GM18520 (cell line): ENCODE measurements at regions not wholly inside any gene's neighbourhood (a gene's known extent, or its start where the extent isn't known, plus 50 kb on each side); places are given as distances from the start of the nearest gene placed in this dataset.

Experiments used
- ATAC-seq: cut with Tn5 transposase; IDR thresholded peaks from one replicate; pipeline ENCODE4 v1.9.1; 2021; ENCODE audit not compliant: unreplicated experiment

- ATAC-seq = no peak
Observed at GRCh38 chr7:136339464-136339863, 362.3 kb upstream of the MTPN start.

GRCh38 chr7:136336932-136337331 lies 359.8 kb upstream of the MTPN start:
- no peak for ATAC-seq

DNA sequence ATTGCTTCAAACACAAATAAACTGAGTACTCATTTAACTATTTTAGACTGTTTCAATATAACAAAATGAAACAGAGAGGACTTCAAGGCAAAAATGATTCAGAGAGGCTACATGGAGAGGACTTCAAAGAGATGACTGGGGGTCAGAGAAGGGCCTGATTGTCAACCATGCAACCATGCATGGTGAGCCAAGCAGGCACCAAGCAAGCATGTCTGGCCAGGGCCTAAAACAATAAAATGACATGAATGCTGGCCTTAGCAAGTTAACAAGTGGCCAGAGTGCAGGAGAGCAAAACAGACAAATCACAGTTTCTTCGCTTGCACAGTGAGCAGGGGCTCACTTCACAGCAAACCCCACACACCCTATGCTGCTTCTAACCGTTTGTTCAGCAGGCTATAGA lies 356.5 kb upstream of the MTPN start:
- ATAC-seq = no peak

DNA sequence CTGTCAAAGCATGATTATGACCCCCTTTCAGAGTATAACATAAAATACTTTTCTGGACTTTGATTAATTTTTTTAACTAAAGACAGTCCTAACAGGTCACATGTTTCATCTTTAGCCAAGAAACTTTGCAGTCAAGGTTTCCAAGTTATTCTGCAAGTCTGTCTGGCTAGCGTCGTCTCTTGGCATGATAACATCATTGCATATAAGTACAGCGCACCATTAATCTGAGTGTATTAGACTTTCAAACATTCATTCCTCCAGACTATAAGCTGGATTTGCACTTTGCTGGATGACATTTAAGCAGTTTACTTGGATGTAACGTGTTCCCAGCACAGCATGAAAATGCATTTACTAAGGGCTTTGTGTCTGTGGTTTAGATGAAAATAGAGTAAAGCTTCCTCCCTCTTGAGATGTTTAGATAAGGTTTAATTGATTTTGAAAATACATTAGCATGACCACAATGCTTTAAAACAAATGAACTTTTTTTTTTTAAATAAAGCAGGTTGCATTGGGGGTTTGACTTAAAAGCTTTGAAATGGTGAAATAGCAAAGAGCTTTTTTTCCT lies 349.0 kb upstream of the MTPN start:
- no peak for ATAC-seq

- ATAC-seq = no peak
Observed at GRCh38 chr7:136325578-136325977, 348.4 kb upstream of the MTPN start.

GRCh38 chr7:136325027-136325426 lies 347.9 kb upstream of the MTPN start:
- no peak for ATAC-seq

DNA sequence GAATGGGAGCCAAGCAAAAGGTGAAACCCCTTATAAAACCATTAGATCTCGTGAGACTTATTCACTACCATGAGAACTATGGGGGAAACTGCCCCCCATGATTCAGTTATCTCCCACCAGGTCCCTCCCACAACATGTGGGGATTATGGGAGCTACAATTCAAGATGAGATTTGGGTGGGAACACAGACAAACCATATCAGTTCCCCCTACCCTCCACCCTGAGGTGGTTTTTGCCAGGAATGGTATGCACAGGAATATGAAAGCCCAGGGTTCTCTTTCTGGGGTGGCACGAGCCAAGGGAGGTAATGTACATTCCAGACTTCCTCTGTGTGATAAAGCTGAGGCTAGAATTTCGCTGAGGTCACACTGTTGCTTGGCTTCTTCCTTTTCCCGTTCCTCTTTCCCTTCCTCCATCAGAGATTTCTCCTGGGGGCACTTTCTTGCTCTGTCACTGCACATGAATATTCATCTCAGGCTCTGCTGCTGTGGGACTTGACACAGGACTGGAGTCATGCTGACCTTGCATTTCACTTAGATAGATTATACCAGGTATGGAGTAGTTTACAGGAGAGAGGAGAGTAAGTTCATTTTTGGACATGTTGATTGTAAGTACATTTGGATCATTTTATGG lies 347.0 kb upstream of the MTPN start:
- ATAC-seq = no peak

- ATAC-seq = no peak
Observed at GRCh38 chr7:136312592-136312991, 335.4 kb upstream of the MTPN start.

GRCh38 chr7:136309407-136309806 lies 332.2 kb upstream of the MTPN start:
- no peak for ATAC-seq

DNA sequence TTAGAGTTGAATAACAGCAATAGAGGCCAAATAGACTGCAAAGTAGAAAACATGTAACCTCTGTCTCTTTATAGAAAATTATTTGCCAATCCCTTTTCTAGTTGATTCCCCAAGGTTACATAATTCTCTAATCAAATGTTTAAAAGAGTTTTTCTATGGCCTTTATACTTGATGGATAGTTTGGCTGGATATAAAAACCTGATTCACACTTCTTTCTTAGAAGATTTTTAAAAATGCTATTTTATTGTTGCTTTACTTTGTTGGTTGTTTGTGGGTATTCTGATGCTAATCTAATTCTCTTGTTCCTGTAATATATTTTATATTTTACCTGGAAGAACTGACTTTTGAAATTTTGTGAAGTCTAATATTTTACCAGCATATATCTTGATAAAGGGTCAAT lies 331.1 kb upstream of the MTPN start:
- no peak for ATAC-seq

GRCh38 chr7:136303162-136303561 lies 326.0 kb upstream of the MTPN start:
- no peak for ATAC-seq

- ATAC-seq = no peak
Observed at GRCh38 chr7:136302049-136302448, 324.9 kb upstream of the MTPN start.

DNA sequence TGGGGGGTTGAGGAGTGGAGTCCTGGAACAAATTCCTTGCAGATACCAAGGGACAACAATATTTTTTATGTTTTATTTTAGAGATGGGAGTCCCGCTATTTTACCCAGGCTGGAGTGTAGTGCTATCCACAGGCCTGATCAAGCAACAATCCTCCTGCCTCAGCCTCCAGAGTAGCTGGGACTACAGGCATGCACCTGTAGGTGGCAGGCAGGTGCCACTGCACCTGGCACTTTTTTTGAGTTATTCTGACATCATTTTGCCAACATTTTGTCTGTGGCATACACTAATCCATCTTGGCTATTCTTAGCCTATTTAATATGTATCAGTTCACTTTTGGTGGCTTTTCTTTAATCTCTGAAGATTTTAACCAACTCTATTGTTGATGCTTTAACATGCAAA lies 317.8 kb upstream of the MTPN start:
- no peak for ATAC-seq

DNA sequence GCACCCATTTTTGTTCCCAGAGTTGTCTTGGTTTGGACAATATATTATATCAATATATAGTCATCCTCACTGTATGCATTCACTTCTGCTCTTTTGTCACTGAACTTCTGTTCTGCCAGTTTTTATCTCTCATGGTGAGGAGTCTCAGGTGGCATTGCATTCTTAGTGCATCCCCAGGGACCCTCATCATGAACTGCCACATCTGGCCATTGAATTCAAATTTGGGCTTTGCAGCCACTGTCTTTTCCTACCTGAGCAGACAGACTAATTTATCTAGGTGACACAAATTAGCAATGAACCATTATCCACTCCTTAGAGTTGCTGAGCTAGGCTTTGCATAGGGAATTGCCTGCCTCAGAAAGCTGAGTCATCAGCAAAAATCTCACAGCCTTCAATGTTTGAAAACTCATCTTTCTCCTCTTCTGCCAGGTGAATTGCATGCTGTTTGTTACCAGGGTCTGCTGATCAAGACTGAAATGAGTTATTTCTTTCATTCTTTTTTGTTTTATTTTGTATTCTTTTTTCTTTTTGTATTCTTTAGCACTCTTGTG lies 316.8 kb upstream of the MTPN start:
- no peak for ATAC-seq

DNA sequence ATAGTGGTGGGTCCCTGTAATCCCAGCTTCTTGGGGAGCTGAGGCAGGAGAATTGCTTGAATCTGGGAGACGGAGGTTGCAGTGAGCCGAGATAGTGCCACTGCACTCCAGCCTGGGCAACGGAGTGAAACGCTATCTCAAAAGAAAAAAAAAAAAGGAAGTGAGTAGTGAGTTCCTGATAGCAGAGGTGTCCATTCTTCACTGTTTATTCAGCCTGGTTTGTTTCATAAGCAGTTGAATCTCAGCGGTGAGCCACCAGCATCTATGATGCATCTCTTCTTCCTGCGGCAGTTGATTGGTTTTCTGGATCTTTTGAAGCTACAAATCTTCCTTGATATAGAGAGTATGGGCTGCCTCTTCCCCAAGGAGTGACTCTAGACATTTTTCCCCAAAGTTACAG lies 316.1 kb upstream of the MTPN start:
- peak; percentile 66 for ATAC-seq

- ATAC-seq = no peak
Observed at GRCh38 chr7:136292365-136292764, 315.2 kb upstream of the MTPN start.

GRCh38 chr7:136290351-136290750 lies 313.2 kb upstream of the MTPN start:
- no peak for ATAC-seq

GRCh38 chr7:136278057-136278456 lies 300.9 kb upstream of the MTPN start:
- no peak for ATAC-seq

DNA sequence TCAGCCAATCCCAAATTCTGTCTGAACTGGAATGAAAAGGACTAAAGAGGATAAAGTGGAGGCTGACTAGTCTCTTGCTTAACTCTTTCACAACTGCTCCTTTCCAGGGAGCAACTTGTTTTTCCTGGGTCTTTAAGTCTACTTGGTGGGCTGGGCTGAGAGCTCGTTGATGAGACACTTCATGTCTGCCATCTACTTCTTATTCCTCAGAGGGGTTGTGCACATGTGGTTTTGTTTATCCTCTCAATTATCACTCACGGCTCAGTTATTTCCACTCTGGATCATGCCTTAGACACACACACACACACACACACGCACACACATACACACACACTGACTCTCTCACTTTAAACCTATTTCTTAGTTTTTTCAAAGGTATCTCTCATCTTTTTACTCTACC lies 298.6 kb upstream of the MTPN start:
- ATAC-seq = no peak

DNA sequence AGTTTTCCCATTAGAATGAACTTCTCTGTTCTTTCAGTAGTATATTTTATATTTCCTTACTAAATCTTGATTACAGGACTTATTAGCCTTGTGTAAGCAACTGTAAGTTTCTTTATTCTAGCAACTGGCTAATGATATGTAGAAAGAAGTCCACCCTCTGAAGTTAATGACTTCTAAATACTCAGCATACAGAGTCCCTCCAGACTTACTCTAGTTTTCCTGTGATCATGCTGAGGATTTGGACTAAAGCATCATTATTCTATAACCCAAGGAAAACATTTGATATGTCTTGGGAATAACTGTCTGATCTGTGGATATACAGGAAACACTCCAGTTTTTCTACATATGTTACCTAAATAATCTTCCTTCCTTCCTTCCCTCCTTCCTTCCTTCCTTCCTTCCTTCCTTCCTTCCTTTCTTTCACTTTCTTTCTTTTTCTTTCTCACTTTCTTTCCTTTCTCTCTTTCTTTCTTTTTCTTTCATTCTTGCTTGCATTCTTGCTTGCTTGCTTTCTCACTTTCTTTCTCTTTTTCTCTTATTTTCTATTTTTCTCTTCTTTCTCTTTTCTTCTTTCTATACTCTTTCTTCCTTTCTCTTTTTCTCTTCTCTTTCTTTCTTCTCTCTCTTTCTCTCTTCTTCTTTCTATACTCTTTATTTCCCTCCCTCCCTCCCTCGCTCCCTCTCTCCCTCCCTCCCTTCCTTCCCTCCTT lies 297.6 kb upstream of the MTPN start:
- ATAC-seq = no peak

GRCh38 chr7:136272934-136273333 lies 295.8 kb upstream of the MTPN start:
- ATAC-seq = no peak

DNA sequence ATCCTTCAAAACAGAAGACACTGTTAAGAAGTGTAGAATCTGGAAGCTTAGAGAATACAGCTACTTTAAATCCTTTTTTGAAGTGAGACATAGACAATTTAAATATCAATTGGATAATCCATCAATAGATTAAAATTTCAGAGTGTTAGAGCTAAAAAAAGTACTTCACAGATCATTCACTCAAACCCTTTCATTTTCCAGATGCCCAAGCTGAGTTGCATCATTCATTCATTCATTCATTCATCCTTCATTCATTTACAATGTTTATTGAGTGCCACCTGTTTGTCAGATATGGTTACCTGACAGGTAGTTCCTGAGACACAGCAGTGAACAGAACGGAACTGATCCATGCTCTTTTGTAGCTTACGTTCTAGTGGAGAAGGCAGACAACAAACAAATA lies 290.7 kb upstream of the MTPN start:
- no peak for ATAC-seq
